A673 (cell line): ENCODE measurements at regions not wholly inside any gene's neighbourhood (a gene's known extent, or its start where the extent isn't known, plus 50 kb on each side); places are given as distances from the start of the nearest gene placed in this dataset.

Experiments used
- BruUV-seq: library from RNA; stranded (reverse); fragments of 400-500 nt; replicated peaks from 2 replicates; lab custom pipeline; 2021; lab: Mats Ljungman, UMichigan
- CTCF ChIA-PET: fragments of 300-600 bp; sonication (Branson Sonifier 250); formaldehyde crosslinking; loops from one replicate; lab custom pipeline; 2022; ENCODE audit warnings: antibody characterized with exemption; lab: Charles Lee
- POLR2A ChIA-PET: fragments of 300-600 bp; sonication (Branson Sonifier 250); formaldehyde crosslinking; loops from one replicate; lab custom pipeline; 2022; ENCODE audit warnings: antibody characterized with exemption; ENCODE audit not compliant: low non-redundant PET; lab: Charles Lee
- DNase-seq: peaks from one replicate; pipeline ENCODE4 v3.0.0-alpha.2; 2015; ENCODE audit warnings: low spot score
- H3K27ac ChIP-seq: fragments of 200-600 bp; sonication (generic); 2 replicates; pipeline ENCODE4 v1.5.1; 2016; ENCODE audit warnings: mixed run types, low read depth, mild to moderate bottlenecking, mixed read lengths, antibody characterized with exemption, low read length; ENCODE audit not compliant: poor library complexity, severe bottlenecking
- H3K27me3 ChIP-seq: fragments of 200-600 bp; sonication (generic); replicated peaks from 2 replicates; pipeline ENCODE4 v1.6.1; 2017; ENCODE audit warnings: mixed run types, low read depth, mild to moderate bottlenecking, mixed read lengths, antibody characterized with exemption, low read length; ENCODE audit not compliant: insufficient read depth, poor library complexity
- H3K36me3 ChIP-seq: fragments of 200-600 bp; sonication (generic); 2 replicates; pipeline ENCODE4 v1.6.1; 2016; ENCODE audit warnings: mixed run types, mild to moderate bottlenecking, mixed read lengths, antibody characterized with exemption, low read length; ENCODE audit not compliant: insufficient read depth, poor library complexity, severe bottlenecking
- H3K4me1 ChIP-seq: fragments of 200-600 bp; sonication (generic); 2 replicates; pipeline ENCODE4 v1.6.1; 2017; ENCODE audit warnings: mixed run types, mild to moderate bottlenecking, mixed read lengths, antibody characterized with exemption, low read length; ENCODE audit not compliant: insufficient read depth, poor library complexity, severe bottlenecking
- H3K4me3 ChIP-seq: fragments of 200-600 bp; sonication (generic); 2 replicates; pipeline ENCODE4 v1.5.1; 2016; ENCODE audit warnings: low read depth, mixed run types, mild to moderate bottlenecking, mixed read lengths, low read length; ENCODE audit not compliant: poor library complexity, severe bottlenecking
- H3K9me3 ChIP-seq: fragments of 200-600 bp; sonication (generic); 2 replicates; pipeline ENCODE4 v1.6.1; 2016; ENCODE audit warnings: mixed run types, low read depth, mild to moderate bottlenecking, mixed read lengths, antibody characterized with exemption, low read length; ENCODE audit not compliant: poor library complexity, severe bottlenecking
- EZH2 ChIP-seq: fragments of 200-600 bp; sonication (generic); IDR thresholded peaks from 2 replicates; pipeline ENCODE4 v1.6.1; 2017; ENCODE audit warnings: borderline replicate concordance, low read depth, mild to moderate bottlenecking, mixed read lengths, antibody characterized with exemption, low read length; ENCODE audit not compliant: poor library complexity, severe bottlenecking
- intact Hi-C: fragments of 100-400 bp; cut with micrococcal nuclease; formaldehyde crosslinking; loops from one replicate; pipeline ENCODE4 v1.10.0; 2022; ENCODE audit not compliant: unreplicated experiment
- TF ChIP-seq, protein P1 (sequence below): fragments of 300-800, 200-600 bp; sonication (generic); conservative IDR thresholded peaks from 2 replicates; pipeline ENCODE4 v1.5.1; 2017; ENCODE audit warnings: low read depth, mild to moderate bottlenecking, antibody characterized with exemption, low read length, moderate library complexity, mixed read lengths

- BruUV-seq = no TSS peak
- intact Hi-C loops = no loop called here
- H3K9me3 ChIP-seq = no peaks in the 10 kb centered on the region
- POLR2A ChIA-PET = no interaction called here
- no peaks in the 10 kb centered on the region for H3K36me3 ChIP-seq
- TF ChIP-seq, protein P1, sequence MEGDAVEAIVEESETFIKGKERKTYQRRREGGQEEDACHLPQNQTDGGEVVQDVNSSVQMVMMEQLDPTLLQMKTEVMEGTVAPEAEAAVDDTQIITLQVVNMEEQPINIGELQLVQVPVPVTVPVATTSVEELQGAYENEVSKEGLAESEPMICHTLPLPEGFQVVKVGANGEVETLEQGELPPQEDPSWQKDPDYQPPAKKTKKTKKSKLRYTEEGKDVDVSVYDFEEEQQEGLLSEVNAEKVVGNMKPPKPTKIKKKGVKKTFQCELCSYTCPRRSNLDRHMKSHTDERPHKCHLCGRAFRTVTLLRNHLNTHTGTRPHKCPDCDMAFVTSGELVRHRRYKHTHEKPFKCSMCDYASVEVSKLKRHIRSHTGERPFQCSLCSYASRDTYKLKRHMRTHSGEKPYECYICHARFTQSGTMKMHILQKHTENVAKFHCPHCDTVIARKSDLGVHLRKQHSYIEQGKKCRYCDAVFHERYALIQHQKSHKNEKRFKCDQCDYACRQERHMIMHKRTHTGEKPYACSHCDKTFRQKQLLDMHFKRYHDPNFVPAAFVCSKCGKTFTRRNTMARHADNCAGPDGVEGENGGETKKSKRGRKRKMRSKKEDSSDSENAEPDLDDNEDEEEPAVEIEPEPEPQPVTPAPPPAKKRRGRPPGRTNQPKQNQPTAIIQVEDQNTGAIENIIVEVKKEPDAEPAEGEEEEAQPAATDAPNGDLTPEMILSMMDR = no peak
- no peak for TF ChIP-seq EZH2
- H3K27me3 ChIP-seq = no peaks in the 10 kb centered on the region
- peak; percentile 59 for DNase-seq
- H3K27ac ChIP-seq = no peak overlapping the region
- CTCF ChIA-PET = no interaction called here
- no peaks in the 10 kb centered on the region for H3K4me1 ChIP-seq
- no peak overlapping the region for H3K4me3 ChIP-seq
These were observed 72.5 kb upstream of the AMPD3 start for GRCh38 chr11:10382518-10382917.

GRCh38 chr11:10385696-10386095, 69.4 kb upstream of the AMPD3 start:
- no peak for DNase-seq
- H3K4me3 ChIP-seq = no peak overlapping the region
- H3K4me1 ChIP-seq = no peaks in the 10 kb centered on the region
- intact Hi-C loops = no loop called here
- no peaks in the 10 kb centered on the region for H3K9me3 ChIP-seq
- H3K36me3 ChIP-seq = no peaks in the 10 kb centered on the region
- POLR2A ChIA-PET = no interaction called here
- CTCF ChIA-PET = no interaction called here
- no TSS peak for BruUV-seq
- TF ChIP-seq EZH2 = no peak
- TF ChIP-seq, protein P1 = no peak
- H3K27ac ChIP-seq = no peak overlapping the region
- no peaks in the 10 kb centered on the region for H3K27me3 ChIP-seq

GRCh38 chr11:10386361-10386760, 68.7 kb upstream of the AMPD3 start:
- H3K27ac ChIP-seq = no peak overlapping the region
- no TSS peak for BruUV-seq
- intact Hi-C loops = no loop called here
- no peaks in the 10 kb centered on the region for H3K4me1 ChIP-seq
- H3K27me3 ChIP-seq = no peaks in the 10 kb centered on the region
- no peak for DNase-seq
- H3K9me3 ChIP-seq = no peaks in the 10 kb centered on the region
- no peak overlapping the region for H3K4me3 ChIP-seq
- H3K36me3 ChIP-seq = no peaks in the 10 kb centered on the region
- CTCF ChIA-PET = no interaction called here
- TF ChIP-seq, protein P1 = no peak
- no peak for TF ChIP-seq EZH2
- POLR2A ChIA-PET = no interaction called here
